PC-3 (cell line): ENCODE measurements at regions not wholly inside any gene's neighbourhood (a gene's known extent, or its start where the extent isn't known, plus 50 kb on each side); places are given as distances from the start of the nearest gene placed in this dataset.

Experiments
- ATAC-seq: fragments of 200-7000 bp; cut with Tn5 transposase; 2 replicates; pipeline ENCODE4 v1.9.1; 2020; ENCODE audit warnings: mild to moderate bottlenecking, moderate library complexity
- BruUV-seq: library from RNA; stranded (reverse); fragments of 400-500 nt; replicated peaks from 2 replicates; lab custom pipeline; 2021; lab: Mats Ljungman, UMichigan
- CTCF ChIA-PET: fragments of 300-600 bp; sonication (Branson Sonifier 250); formaldehyde crosslinking; loops from one replicate; lab custom pipeline; 2022; ENCODE audit warnings: antibody characterized with exemption; lab: Charles Lee
- POLR2A ChIA-PET: fragments of 300-600 bp; sonication (Branson Sonifier 250); formaldehyde crosslinking; loops from one replicate; lab custom pipeline; 2022; ENCODE audit warnings: antibody characterized with exemption; ENCODE audit not compliant: unreplicated experiment; lab: Charles Lee
- DNase-seq: peaks from one replicate; pipeline ENCODE4 v3.0.0-alpha.2; 2015
- H2AFZ ChIP-seq: fragments of 300-600 bp; sonication (generic); 2 replicates; pipeline ENCODE4 v1.6.0; 2016; ENCODE audit warnings: antibody characterized with exemption, low read length
- H3F3A ChIP-seq: fragments of 300-600 bp; sonication (generic); one replicate; pipeline ENCODE4 v1.6.0; 2017; ENCODE audit warnings: antibody characterized with exemption, low read length, control low read depth, mild to moderate bottlenecking; ENCODE audit not compliant: unreplicated experiment
- H3K27ac ChIP-seq: fragments of 300-600 bp; sonication (generic); 2 replicates; pipeline ENCODE4 v1.5.1; 2016; ENCODE audit warnings: mild to moderate bottlenecking, low read length
- H3K27me3 ChIP-seq: fragments of 300-600 bp; sonication (generic); 2 replicates; pipeline ENCODE4 v1.6.1; 2016; ENCODE audit warnings: low read length, mixed read lengths
- H3K36me3 ChIP-seq: fragments of 300-600 bp; sonication (generic); 2 replicates; pipeline ENCODE4 v1.6.1; 2016; ENCODE audit warnings: low read depth, mixed run types, low read length, mixed read lengths
- H3K4me1 ChIP-seq: fragments of 300-600 bp; sonication (generic); 2 replicates; pipeline ENCODE4 v1.5.1; 2016; ENCODE audit warnings: low read length; ENCODE audit not compliant: insufficient read depth
- H3K4me2 ChIP-seq: fragments of 300-600 bp; sonication (generic); 2 replicates; pipeline ENCODE4 v1.6.0; 2016; ENCODE audit warnings: low read length
- H3K4me3 ChIP-seq: fragments of 300-600 bp; sonication (generic); 2 replicates; pipeline ENCODE4 v1.5.1; 2016; ENCODE audit warnings: mild to moderate bottlenecking, low read length, mixed read lengths
- H3K79me2 ChIP-seq: fragments of 300-600 bp; sonication (generic); 2 replicates; pipeline ENCODE4 v1.6.1; 2017; ENCODE audit warnings: low read length, mixed read lengths
- H3K9ac ChIP-seq: fragments of 300-600 bp; sonication (generic); 2 replicates; pipeline ENCODE4 v1.6.0; 2016; ENCODE audit warnings: mild to moderate bottlenecking, low read length
- H3K9me2 ChIP-seq: fragments of 300-600 bp; sonication (generic); replicated peaks from 2 replicates; pipeline ENCODE4 v1.6.1; 2016; ENCODE audit warnings: mixed run types, low read length, mixed read lengths
- H3K9me3 ChIP-seq: fragments of 300-600 bp; sonication (generic); 2 replicates; pipeline ENCODE4 v1.6.1; 2016; ENCODE audit warnings: low read length, mixed read lengths
- H4K20me1 ChIP-seq: fragments of 300-600 bp; sonication (generic); 2 replicates; pipeline ENCODE4 v1.6.1; 2016; ENCODE audit warnings: low read length, mixed read lengths
- EZH2 ChIP-seq: fragments of 300-600 bp; sonication (generic); IDR thresholded peaks from one replicate; pipeline ENCODE4 v1.6.1; 2017; ENCODE audit warnings: antibody characterized with exemption, mild to moderate bottlenecking, low read length; ENCODE audit not compliant: unreplicated experiment
- EZH2phosphoT487 ChIP-seq: fragments of 300-600 bp; sonication (generic); IDR thresholded peaks from 2 replicates; pipeline ENCODE4 v1.6.1; 2018; ENCODE audit warnings: mild to moderate bottlenecking, antibody characterized with exemption, low read length, borderline replicate concordance
- intact Hi-C: fragments of 100-400 bp; cut with micrococcal nuclease; formaldehyde crosslinking; loops from 2 replicates; pipeline ENCODE4 v1.9.0; 2023
- TF ChIP-seq, protein P1 (sequence below): fragments of 300-600 bp; sonication (generic); conservative IDR thresholded peaks from 2 replicates; pipeline ENCODE4 v1.5.1; 2017; ENCODE audit warnings: antibody characterized with exemption, low read depth, mild to moderate bottlenecking, low read length

DNA sequence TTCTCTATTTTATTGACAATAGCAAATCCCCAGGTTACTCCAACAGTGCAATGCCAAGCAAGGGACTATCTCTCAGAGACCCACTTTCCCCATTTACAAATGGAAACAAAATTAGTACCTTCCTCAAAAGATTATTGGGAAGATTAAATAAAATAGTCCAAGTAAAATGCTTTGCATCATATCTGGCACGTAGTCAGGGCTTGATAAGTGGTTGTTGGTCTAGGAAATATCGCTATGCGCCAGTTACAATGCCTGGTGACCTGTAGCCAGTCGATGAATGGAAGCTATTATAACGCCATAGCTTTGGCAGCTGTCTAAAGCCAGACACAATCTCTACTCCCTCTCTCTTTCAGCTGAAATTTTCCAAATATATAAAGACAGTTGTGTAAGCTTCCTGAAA is 220.3 kb downstream of the RAP2A start:
- Histone ChIP-seq H3K9ac (no peak overlapping the region), H3K4me2 (no peak overlapping the region), H3K27ac (no peak overlapping the region), H3K9me2 (no peaks in the 10 kb centered on the region), H3K4me1 (no peaks in the 10 kb centered on the region), H3K4me3 (no peak overlapping the region), H3K79me2 (no peaks in the 10 kb centered on the region), H3F3A (no peaks in the 10 kb centered on the region), H3K9me3 (no peaks in the 10 kb centered on the region), H3K36me3 (no peaks in the 10 kb centered on the region), H3K27me3 (peaks cover 26% of the 10 kb centered on the region), H2AFZ (no peak overlapping the region), H4K20me1 (no peaks in the 10 kb centered on the region)
- ATAC-seq (no peak), DNase-seq (no peak)
- intact Hi-C loops = no loop called here
- BruUV-seq = no TSS peak
- ChIA-PET CTCF (no interaction called here), POLR2A (no interaction called here)
- TF ChIP-seq EZH2phosphoT487 (no peak), EZH2 (no peak)
- TF ChIP-seq, protein P1, sequence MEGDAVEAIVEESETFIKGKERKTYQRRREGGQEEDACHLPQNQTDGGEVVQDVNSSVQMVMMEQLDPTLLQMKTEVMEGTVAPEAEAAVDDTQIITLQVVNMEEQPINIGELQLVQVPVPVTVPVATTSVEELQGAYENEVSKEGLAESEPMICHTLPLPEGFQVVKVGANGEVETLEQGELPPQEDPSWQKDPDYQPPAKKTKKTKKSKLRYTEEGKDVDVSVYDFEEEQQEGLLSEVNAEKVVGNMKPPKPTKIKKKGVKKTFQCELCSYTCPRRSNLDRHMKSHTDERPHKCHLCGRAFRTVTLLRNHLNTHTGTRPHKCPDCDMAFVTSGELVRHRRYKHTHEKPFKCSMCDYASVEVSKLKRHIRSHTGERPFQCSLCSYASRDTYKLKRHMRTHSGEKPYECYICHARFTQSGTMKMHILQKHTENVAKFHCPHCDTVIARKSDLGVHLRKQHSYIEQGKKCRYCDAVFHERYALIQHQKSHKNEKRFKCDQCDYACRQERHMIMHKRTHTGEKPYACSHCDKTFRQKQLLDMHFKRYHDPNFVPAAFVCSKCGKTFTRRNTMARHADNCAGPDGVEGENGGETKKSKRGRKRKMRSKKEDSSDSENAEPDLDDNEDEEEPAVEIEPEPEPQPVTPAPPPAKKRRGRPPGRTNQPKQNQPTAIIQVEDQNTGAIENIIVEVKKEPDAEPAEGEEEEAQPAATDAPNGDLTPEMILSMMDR = no peak

DNA sequence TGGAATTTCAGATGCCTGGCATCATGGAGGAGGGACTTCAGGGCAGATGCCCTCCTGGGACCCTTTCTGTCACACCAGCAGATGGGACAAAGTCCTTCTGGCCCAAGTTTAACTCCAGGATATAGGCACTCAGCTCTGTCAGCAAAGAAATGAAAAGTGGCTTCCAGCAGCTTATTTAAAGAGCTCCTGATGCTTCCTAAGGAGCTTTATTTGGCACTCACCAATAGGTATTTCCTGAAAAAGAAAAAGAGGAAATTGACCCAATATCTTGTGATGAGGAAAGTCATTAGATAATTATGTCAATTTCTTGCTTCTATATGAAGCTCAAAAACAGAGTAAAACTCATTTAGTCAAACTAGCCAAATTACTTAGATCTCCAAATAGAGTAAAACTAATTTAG is 224.6 kb downstream of the RAP2A start:
- no peak for TF ChIP-seq EZH2
- TF ChIP-seq, protein P1 = no peak
- TF ChIP-seq EZH2phosphoT487 = no peak
- H3K4me2 ChIP-seq = no peak overlapping the region
- no peak for ATAC-seq
- no peaks in the 10 kb centered on the region for H3K9me2 ChIP-seq
- no peak overlapping the region for H3K9ac ChIP-seq
- no peak overlapping the region for H3K4me3 ChIP-seq
- H3K27ac ChIP-seq = no peak overlapping the region
- POLR2A ChIA-PET = no interaction called here
- no peaks in the 10 kb centered on the region for H3F3A ChIP-seq
- peaks cover 39% of the 10 kb centered on the region for H3K27me3 ChIP-seq
- CTCF ChIA-PET = no interaction called here
- no peaks in the 10 kb centered on the region for H3K36me3 ChIP-seq
- H3K79me2 ChIP-seq = no peaks in the 10 kb centered on the region
- no TSS peak for BruUV-seq
- intact Hi-C loops = no loop called here
- H3K4me1 ChIP-seq = no peaks in the 10 kb centered on the region
- H2AFZ ChIP-seq = no peak overlapping the region
- no peaks in the 10 kb centered on the region for H3K9me3 ChIP-seq
- no peaks in the 10 kb centered on the region for H4K20me1 ChIP-seq
- no peak for DNase-seq

DNA sequence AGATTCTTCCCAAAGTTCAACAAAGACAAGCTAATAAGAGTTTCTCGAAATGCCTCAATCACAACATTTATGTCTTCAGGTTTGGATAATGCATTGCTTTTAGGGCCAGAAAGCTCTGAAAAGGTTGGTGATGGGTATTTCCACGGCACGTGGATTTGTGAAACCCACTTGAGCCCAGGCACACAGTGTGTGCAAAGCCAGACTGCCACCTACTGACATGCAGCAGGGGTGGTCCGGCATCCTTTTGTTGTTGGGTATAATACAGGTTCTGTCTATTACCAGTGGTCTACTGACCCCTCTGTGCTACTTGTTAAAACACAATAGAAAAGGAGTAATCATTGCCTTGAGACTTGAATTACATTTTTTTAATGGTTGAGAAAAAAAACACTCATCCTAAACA is 225.6 kb downstream of the RAP2A start:
- H3K4me3 ChIP-seq = no peak overlapping the region
- ATAC-seq (0 out of 2 replicates have a peak, but pooled peaks have one; percentile 38), DNase-seq (no peak)
- H3K27ac ChIP-seq = no peak overlapping the region
- H3K4me2 ChIP-seq = no peak overlapping the region
- H3K79me2 ChIP-seq = no peaks in the 10 kb centered on the region
- TF ChIP-seq, protein P1 = peak; percentile 35
- TF ChIP-seq EZH2 (no peak), EZH2phosphoT487 (no peak)
- H3K9ac ChIP-seq = no peak overlapping the region
- BruUV-seq = no TSS peak
- no peaks in the 10 kb centered on the region for H3K9me3 ChIP-seq
- no peaks in the 10 kb centered on the region for H3K36me3 ChIP-seq
- no peaks in the 10 kb centered on the region for H3F3A ChIP-seq
- ChIA-PET CTCF (no interaction called here), POLR2A (no interaction called here)
- H3K9me2 ChIP-seq = no peaks in the 10 kb centered on the region
- H2AFZ ChIP-seq = no peak overlapping the region
- no peaks in the 10 kb centered on the region for H4K20me1 ChIP-seq
- intact Hi-C loops = no loop called here
- no peaks in the 10 kb centered on the region for H3K4me1 ChIP-seq
- peaks cover 31% of the 10 kb centered on the region for H3K27me3 ChIP-seq
